Stimulated activated CD4-positive, alpha-beta T cell treated with anti-CD3 and anti-CD28 coated beads, Interleukin-15, amount 100 ng/mL, for 24 hours (primary cell): ENCODE measurements at regions not wholly inside any gene's neighbourhood (a gene's known extent, or its start where the extent isn't known, plus 50 kb on each side); places are given as distances from the start of the nearest gene placed in this dataset.
"Not testable (repeated sequence)": the region's sequence is repeated elsewhere in the genome, so short reads cannot be mapped to it uniquely, and the experiment has no call there.

Experiments
- DNase-seq: peaks from one replicate; pipeline ENCODE4 v3.0.0-alpha.2; 2020

GRCh38 chr2:224106794-224107193 is 67.7 kb upstream of the SERPINE2 start:
- no peak for DNase-seq

- DNase-seq = no peak
These were observed 65.7 kb upstream of the SERPINE2 start for GRCh38 chr2:224104668-224105386.

- DNase-seq = no peak
These were observed 64.6 kb upstream of the SERPINE2 start for GRCh38 chr2:224103651-224104050.

- DNase-seq = no peak
These were observed 63.9 kb upstream of the SERPINE2 start for GRCh38 chr2:224102991-224103390.

- DNase-seq = no peak
These were observed 62.9 kb upstream of the SERPINE2 start for GRCh38 chr2:224101820-224102630.

GRCh38 chr2:224099861-224100643 is 61.0 kb upstream of the SERPINE2 start:
- no peak for DNase-seq

GRCh38 chr2:224098481-224099230 is 59.6 kb upstream of the SERPINE2 start:
- DNase-seq = no peak

- DNase-seq = no peak
These were observed 55.3 kb upstream of the SERPINE2 start for GRCh38 chr2:224094413-224094812.

- DNase-seq = not testable (repeated sequence)
These were observed 52.6 kb upstream of the SERPINE2 start for GRCh38 chr2:224091671-224092070.

GRCh38 chr2:224089606-224090005 is 50.5 kb upstream of the SERPINE2 start:
- not testable (repeated sequence) for DNase-seq
